HPDE6-E6E7 (cell line): ENCODE measurements at regions not wholly inside any gene's neighbourhood (a gene's known extent, or its start where the extent isn't known, plus 50 kb on each side); places are given as distances from the start of the nearest gene placed in this dataset.
"Not testable (repeated sequence)": the region's sequence is repeated elsewhere in the genome, so short reads cannot be mapped to it uniquely, and the experiment has no call there.

Experiments
- DNase-seq: peaks from one replicate; pipeline ENCODE4 v3.0.0; 2011; ENCODE audit warnings: missing footprints; ENCODE audit errors: extremely low spot score

DNA sequence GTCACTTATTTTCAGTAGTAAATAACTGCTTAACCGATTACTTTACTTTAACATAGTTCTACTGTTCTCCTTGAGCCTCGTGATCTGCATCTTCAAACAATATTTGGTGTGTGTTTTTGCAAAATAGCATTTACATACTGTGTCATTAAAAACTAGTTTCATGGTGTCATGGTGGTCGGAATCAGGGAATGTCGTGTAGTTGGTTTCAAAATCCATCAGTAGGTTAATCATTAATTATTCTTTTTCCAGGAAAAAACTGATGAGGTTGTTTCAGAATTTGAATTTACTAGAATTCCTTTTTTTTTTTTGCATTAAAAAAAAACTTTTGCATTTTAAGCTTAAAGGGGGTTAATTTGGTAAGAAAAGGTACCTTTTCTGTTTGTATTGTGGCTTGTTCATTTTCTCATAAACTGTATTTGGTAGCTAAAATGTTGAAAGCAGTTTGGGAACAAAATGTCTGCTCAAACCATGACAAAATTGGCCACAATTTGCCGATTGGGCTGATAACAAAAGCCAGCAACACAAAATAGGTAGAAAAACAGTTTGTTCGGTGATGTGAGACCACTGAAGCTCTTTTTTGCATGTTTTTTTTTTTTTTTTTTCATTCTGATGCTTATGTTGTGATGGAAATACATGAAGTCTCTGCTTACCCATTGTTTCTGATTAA, 234.9 kb upstream of the PLGLB2 start:
- not testable (repeated sequence) for DNase-seq

DNA sequence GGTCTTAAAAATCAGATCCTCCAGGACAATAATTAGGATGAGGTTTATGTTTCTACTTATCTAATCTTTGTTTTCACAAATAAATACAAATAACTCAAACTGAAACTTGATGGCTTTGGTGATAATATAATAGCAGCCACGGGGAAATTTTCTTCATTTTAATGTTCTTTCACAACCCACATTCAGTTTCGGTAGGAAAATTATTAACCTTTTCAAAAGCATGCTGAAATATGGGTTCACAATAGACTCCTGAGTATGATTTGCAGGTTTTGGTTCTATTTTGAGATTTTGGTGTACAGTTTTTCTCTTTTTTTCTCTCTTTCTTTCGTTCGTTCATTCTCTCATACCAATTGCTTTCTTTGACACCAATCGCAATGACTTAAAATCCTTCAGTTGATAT, 233.9 kb upstream of the PLGLB2 start:
- DNase-seq: not testable (repeated sequence)

DNA sequence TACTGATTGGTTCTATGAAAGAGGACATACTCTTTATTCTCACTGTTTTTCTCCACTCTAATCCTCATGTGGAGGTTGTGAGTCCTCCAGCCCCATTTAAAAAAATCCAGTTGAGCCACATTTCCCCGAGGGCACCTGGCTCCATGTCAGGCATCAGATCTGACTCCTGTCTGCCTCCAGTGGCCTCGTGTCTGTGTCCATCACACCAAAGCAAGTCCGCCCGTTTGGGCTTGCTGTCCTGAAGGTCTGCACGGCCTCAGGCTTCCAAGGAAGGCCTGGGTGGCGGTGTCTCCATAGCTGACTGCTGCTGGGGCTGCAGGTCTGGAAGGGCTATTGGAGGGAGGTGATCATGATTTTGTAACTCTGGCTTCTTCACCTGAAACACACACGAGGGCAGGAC, 233.4 kb upstream of the PLGLB2 start:
- DNase-seq: not testable (repeated sequence)

DNA sequence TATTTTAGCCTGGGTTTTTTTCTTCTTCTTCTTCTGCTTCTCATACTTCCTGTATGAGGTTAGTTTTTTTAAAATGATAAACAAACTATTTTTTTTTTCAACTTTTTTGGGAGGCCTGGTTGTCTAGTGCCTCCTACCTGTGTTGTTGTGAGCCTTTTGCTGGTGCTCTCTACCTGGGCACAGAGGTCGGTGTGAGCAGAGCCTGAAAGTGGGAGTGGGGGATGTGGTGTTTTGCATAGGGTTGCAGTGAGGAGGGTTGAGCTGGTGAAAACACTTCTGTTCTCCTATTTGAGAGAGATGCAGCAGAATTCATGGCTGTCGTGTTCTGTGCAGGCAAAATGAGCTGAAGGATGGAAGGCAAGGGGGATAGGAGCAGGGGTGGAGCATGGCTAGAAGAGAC, 232.7 kb upstream of the PLGLB2 start:
- DNase-seq: not testable (repeated sequence)

DNA sequence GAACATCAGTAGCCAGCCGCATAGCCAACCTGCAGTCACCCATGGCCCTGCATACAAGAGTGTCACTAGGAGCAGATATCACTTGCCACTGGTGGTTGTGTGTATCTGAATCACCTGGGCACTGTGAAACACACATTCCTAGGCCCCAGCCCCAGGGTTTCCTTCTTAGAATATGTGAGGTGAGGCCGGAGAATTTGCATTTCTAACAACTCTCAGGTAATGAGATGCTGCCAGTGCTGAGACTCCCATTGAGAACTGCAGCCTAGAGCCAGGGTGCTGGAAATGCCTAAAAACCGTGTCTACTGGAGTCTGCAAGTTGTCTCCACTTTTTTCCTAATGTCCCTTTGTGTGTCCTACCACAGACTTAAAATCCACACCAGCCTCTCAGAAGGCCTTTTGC, 232.0 kb upstream of the PLGLB2 start:
- not testable (repeated sequence) for DNase-seq

DNA sequence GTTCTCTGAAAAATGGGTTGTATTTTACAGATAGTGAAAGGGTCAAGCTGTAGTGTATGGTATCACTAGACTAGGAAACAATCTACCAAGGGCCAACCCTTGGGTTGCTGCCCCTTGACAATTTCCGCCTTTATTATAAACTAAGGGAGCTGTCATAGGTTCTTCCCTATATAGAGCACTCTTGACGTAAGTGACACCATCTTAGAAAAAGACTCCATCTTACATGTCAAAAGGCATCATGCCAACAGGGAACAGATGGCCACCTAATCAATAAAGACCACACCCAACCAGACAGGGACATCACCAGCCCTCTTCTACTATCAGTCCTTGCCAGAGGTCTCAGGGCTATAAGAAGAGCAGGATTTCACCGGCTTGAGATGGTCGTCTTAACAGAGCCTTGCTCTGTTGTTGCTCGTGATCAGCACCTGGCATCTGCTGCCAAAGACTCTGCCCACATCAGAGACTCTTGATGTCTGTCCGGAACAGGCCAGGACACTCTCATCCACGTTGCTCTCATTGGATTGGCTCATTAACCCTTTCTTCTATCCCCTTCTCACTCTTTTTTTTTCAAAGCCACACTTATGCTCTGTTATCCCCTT, 231.4 kb upstream of the PLGLB2 start:
- not testable (repeated sequence) for DNase-seq

DNA sequence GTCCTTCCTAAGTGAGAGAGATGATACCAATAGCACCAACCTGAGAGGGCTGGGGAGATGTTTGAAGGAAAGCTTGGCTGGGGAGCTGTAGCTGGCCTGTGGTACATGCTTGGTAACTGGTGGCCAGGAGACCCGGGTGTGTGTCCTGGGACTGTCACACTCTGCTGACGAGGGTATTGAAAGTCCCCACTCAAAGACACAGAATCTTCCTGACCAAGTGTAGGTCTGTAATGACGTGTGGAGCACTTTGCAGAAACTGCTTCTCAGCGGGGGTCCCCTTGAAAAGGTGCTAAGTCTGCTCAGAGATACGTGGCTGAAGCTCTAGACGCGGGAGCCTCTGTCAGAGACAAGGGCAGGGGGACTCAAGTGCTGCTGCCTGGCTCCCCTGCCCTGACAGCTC, 230.4 kb upstream of the PLGLB2 start:
- DNase-seq: not testable (repeated sequence)

DNA sequence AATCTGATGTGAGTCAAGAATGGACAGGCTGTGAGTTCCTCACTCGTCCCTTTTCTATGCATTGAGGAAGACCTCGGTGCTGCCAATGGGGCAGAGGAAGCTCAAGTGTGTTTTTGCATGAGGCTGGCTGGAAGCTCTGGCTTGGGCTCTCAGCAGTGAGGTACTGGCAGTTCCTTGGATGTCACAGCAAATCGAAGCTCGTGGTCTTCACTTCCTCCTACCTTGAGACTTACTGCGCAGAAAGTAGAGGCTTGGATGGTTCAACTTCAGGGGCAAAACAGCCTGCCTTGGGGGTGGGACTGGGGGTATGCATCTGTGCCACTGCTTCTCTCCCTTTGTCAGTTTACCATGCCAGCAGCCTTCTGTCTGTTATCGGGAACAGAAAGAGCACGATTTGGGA, 229.8 kb upstream of the PLGLB2 start:
- DNase-seq: not testable (repeated sequence)

DNA sequence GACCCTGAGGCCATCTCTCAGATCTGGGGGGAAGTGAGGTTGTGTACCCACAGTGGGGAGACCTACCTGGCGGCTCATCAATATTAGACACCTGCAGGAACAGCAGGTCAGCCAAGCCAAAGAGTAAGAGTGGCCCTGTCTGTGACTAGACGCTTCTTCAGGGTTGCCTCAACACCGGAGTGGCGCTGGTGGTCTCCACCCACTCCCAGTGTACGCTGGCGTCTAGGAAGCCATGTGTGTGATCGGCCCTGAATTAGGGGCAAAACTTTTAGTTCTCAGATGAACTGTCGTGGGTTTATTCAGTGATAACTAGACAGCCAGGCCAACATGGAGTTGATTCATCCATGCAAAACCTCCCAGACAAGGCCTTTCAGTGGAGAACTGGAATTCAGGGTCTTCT, 229.3 kb upstream of the PLGLB2 start:
- DNase-seq: not testable (repeated sequence)

DNA sequence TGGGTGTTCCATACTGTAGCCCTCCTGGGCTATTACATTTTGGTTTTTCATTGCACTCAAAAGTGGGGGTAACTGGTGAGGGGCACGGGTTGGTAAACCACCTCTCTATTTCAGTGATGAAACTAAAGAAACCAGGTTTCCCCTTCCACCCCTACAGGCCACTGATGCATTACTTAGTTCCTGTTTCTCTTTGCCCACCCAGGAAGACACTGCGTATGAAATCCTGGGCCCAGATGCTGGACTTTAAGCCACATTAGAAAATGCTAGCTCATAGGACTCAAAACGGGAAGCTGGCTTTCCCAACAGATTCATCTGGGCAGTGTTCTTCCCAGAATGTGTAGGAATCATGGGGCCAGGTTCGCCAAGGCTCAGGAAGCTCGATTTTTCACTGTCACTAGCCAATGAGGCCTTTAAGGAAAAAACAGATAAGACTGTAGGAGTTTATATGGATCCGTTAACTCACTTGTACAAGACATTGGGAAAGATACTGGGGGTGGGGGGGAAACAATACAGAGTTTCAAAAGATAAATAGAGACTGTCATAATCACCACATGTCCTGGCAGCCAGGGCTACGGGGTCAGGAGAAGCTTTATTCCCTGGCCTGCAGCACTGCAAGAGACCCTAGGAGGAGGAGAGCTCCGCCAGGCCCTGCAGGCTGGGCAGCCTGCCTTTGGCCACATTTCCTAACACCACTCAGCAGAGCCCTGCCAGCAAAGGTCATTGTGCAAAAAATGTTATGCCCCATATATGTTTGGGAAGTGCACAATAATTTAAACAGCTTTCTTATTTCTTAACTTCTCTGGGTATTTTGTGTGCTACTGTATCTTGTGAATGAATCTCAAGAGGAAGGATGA, 228.5 kb upstream of the PLGLB2 start:
- DNase-seq: not testable (repeated sequence)

DNA sequence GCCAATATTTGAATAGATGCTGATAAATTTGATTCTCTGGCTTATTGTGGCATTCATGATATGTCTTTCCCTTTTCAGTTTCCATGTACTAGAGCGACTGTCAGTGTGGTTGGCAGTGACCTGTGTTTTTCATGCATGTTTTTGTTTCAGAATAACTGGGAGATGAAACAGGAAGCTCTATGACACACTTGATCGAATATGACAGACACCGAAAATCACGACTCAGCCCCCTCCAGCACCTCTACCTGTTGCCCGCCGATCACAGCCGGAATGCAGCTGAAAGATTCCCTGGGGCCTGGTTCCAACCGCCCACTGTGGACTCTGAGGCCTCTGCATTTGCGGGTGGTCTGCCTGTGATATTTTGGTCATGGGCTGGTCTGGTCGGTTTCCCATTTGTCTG, 226.8 kb upstream of the PLGLB2 start:
- not testable (repeated sequence) for DNase-seq

DNA sequence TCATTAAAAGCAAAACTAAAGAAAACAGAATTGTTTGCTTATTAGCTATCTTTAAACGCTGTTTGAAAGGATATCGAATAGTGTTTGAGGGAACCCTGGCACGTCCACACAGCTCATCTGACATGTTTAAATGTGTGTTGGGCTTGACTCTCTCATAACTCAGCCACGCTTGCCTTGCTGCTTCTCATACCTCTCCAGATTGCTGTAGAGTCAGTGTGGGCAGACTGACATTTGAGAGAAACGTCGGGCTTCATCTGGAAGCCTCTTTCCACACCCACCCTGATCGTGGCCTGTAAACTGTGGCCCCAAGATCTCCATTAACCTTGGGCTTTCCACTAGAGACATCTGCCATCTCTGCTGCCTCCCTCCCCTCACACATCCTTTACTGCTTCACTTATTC, 226.4 kb upstream of the PLGLB2 start:
- not testable (repeated sequence) for DNase-seq

DNA sequence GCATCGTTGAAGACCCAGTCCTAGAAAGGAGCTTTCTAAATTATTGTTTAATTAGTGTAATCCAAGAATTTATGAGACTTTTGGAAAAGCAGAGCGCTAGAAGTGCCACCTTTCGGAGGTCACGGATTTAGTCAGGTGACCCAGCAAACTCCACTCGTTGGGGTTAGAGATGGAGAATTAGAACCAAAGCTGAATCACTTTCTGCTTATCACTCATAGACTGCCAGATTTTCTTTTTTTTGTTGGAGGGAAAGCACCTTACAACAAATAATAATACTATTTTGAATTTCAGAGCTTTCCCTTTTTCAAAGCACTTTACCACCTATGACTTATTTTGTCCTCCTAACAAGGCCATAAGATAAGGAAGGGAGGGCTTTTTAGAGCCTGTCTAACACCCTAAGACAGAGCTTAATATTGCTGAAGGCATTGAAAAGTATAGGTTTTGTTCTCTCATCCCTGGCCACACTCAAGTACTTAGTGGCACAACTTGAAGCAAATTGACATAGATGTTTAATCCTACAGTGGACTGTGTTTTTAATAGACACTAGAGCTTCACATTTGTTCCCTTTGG, 223.2 kb upstream of the PLGLB2 start:
- not testable (repeated sequence) for DNase-seq

DNA sequence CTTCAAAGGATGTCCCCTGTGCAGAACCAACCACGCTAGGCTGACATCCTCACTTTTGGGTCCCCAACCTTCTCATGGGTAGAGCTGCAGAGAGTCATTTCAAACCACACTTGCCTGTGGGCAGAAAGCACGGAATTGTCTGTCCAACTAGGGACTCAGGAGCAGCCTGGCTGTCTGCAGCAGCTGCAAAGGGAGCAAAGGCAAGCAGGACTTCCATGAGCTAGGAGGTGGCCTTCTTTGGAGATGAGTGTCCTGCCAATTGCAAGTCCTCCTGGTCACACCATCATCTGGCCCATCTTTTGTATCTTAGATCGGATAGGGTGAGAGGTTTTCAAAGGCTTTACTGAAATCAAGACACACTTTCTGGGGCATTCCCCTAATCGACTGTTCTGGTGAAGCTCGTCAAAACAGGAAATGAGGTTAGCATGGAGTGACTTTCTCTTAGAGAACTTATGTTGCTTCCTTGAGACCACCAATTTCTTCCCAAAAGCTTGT, 222.3 kb upstream of the PLGLB2 start:
- not testable (repeated sequence) for DNase-seq

DNA sequence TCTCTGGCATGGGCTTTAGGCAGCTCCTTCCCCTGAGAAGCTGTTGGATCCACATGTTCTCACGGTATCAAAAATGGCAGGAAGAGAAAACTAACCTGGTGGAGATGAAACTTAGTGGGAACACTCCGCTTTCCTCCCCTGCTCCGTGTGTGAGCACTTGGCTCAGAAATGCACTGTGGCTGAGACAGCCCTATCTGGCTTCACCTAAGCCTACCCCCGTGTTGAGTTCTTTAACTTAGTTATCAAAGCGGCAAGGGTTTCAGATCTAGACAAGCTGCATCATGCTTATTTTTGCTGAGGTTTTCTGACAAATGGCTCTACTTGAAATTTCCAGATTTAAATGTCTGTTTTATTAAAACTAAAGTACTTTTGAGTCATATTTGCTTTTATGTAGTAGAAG, 221.6 kb upstream of the PLGLB2 start:
- DNase-seq: not testable (repeated sequence)

DNA sequence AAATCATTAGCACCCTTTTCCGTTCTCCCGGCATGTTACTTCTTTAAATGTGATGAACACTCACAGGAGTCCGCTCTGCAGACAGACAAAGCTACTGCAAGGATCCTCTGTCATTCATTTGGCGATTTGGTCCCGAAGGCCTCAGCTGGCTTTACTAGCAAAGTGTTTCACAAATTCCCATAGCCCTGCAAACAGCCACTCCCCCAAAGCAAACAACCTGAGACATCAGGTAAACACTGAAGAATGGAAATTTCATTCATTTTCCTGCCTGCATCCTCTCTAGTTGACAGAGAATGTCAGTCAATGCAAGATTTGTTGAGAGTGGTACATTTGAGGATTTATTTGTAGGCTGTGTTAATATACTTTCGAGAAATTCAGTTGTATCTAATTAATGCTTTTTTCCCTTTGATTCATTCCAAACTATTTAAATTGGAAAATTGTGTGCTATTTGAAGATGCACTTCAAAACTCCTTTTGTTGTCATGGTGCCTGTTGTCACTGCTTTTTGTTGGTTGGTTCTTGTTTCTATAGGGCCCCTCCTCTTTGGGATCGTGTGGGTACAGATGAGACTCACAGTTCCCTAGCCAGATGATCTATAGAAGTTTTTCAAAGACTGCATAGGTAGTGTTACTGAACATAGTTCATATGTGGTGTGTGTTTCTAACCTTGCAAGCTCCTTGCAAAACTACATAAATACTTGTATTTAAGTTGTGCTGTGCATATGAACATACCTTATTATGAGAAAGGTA, 215.7 kb upstream of the PLGLB2 start:
- DNase-seq: not testable (repeated sequence)

DNA sequence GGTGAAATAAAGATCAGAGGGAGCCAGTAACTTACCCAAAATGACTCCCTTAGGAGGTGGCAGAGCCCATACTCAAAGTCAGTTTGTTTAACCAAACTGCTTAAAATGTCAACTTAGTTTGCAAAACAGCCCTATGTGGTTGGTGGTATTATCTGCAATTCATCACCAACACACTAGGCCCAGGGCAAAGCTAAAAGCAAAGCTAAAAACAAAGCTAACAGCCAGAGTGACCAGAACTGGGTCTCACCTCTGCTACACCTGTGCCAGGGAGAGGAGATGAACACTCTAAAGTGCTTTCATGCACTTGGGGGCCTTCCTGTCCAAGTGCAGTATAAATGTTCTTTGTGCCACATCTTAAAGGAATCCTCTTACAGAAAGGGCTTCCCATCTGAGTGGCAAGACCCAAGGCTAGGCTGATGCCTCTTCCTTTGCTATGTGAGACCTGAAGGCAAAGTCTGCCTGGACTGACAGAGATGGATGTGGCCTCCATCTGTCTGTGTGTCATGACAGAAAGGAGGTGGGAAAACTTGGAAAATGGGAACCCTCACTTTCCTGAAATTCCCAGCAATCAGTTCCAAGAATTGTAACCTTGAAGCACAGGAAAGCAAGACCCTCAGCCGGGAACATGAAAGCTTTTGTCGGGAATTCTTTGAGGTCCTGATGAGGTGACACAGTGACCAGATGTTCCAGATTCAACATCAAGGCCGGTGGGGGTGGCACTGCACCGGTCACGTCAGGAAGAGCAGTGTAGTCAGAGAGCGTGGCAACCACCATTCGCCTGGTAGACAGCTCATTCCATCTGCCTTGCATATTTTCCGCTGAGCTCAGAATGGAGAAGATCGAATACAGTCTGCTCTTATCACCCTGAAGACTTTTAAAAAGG, 214.3 kb upstream of the PLGLB2 start:
- DNase-seq: not testable (repeated sequence)

DNA sequence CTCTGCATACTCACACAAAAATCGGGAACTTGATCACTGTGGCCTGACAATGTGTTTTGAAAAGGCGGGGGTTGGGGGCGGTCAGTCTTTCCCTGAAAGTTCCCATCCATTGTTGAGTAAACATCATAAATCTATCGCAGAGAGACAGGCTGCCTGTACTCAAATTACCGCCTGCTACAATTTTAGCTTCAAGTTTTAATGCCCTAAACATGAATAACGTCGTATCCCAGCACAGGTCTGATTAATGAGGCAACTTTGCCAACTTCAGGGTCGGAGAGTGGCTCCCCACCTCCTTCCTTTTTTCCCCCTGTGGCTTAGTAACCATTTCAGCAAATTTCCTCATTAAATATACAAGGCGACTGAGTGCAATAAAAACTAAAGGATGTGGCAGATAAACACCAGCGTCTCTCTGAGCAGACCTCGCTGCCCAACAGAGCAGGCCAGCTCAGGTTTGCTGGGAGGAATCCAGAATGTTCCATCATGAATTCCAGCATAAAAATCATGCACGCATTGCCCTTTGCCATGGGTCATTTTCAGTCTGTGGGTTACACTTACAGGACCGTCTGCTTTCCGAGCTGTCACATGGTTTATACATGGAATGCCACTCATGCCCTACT, 213.5 kb upstream of the PLGLB2 start:
- not testable (repeated sequence) for DNase-seq

DNA sequence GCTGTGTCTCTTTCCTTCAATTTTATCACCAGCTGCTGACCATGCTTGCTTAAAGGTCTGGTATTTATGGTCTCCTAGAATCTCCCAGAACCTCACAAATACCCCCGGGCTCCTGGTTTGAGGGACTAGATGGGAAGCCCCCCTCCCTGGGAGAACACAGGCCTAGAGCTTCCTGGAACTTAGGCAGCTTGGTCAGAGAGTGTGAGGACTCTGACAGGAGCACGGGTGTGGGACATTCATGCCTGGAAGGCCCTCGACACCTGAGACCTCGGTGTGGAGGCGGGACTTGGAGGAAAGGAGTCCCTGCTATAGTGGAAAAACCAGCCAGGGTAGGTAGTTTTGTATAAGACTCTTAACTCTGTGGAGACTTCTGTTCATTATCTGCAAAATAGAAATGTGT, 211.5 kb upstream of the PLGLB2 start:
- DNase-seq: not testable (repeated sequence)

DNA sequence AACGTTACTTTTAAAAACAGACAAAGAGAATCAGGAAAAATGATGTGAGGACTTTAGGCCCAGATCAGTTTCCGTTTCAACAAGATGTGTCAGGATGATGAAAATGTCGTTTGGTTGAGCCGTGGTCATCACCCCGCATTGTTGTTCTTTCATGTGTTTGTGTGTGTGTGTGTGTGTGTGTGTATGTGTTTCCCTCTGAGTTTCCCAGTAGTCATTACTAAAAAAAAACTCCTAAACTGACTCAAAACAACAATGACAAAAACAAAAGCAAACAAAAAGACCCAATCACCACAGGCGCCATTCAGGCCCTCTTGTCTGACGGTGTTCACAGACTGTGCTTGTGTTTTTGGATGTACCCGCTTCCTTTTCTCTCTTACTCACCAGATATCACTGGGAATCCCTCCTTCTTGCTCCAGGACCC, 210.6 kb upstream of the PLGLB2 start:
- not testable (repeated sequence) for DNase-seq
